CD14-positive monocyte (primary cell): ENCODE measurements at regions not wholly inside any gene's neighbourhood (a gene's known extent, or its start where the extent isn't known, plus 50 kb on each side); places are given as distances from the start of the nearest gene placed in this dataset.

Source experiments
- DNase-seq, 3 donors: peaks; one replicate each; pipeline ENCODE4 v3.0.0-alpha.2; 2011 to 2022
- H2AFZ ChIP-seq: 2 replicates; pipeline ENCODE4 v1.6.0; 2012; ENCODE audit warnings: mild to moderate bottlenecking, low read depth, low read length, inconsistent platforms; ENCODE audit not compliant: insufficient read depth, poor library complexity, severe bottlenecking
- H3K27ac ChIP-seq, 2 donors: 1 replicate in 1 of 2; 2 replicates in 1 of 2; pipeline ENCODE4 v1.5.1; 2012 to 2013; ENCODE audit warnings: low read length in 2 of 2, control low read depth in 1 of 2, inconsistent platforms in 1 of 2, low read depth in 1 of 2, mild to moderate bottlenecking in 1 of 2
- H3K27me3 ChIP-seq, 2 donors: one replicate each; pipeline versions ENCODE4 v1.6.0 to v1.6.1; 2011 to 2013; ENCODE audit warnings: low read length in 2 of 2; ENCODE audit not compliant: control insufficient read depth in 2 of 2, insufficient read depth in 2 of 2
- H3K36me3 ChIP-seq, 2 donors: replicated peaks in 1 of 2; 1 replicate in 1 of 2; 2 replicates in 1 of 2; pipeline versions ENCODE4 v1.5.1 to v1.6.1; 2012 to 2013; ENCODE audit warnings: low read length in 2 of 2, control low read depth in 1 of 2, inconsistent platforms in 1 of 2, mild to moderate bottlenecking in 1 of 2; ENCODE audit not compliant: insufficient read depth in 2 of 2, control insufficient read depth in 1 of 2
- H3K4me1 ChIP-seq, 2 donors: 1 replicate in 1 of 2; 2 replicates in 1 of 2; pipeline versions ENCODE4 v1.5.1 to v1.6.1; 2012 to 2013; ENCODE audit warnings: low read length in 2 of 2, control low read depth in 1 of 2, inconsistent platforms in 1 of 2, mild to moderate bottlenecking in 1 of 2, moderate library complexity in 1 of 2; ENCODE audit not compliant: insufficient read depth in 2 of 2, control insufficient read depth in 1 of 2
- H3K4me2 ChIP-seq: replicated peaks from 2 replicates; pipeline ENCODE3; 2012; ENCODE audit warnings: low read length, moderate library complexity, mild to moderate bottlenecking; ENCODE audit not compliant: poor library complexity, severe bottlenecking; ENCODE audit errors: extremely low read depth
- H3K4me3 ChIP-seq, 3 experiments: fragments of 200-600 bp in 1 of 3; sonication (generic) in 1 of 3; replicated peaks in 1 of 3; 1 replicate in 2 of 3; 2 replicates in 1 of 3; pipeline ENCODE4 v1.5.1; 2011 to 2013; ENCODE audit warnings: low read length in 3 of 3, mild to moderate bottlenecking in 3 of 3, control low read depth in 2 of 3, low read depth in 2 of 3, inconsistent platforms in 1 of 3, moderate library complexity in 1 of 3
- H3K79me2 ChIP-seq: 2 replicates; pipeline ENCODE4 v1.6.0; 2012; ENCODE audit warnings: mild to moderate bottlenecking, control low read depth, inconsistent platforms, low read length, moderate library complexity; ENCODE audit not compliant: insufficient read depth
- H3K9ac ChIP-seq: 2 replicates; pipeline ENCODE4 v1.6.0; 2017; ENCODE audit warnings: low read length, mild to moderate bottlenecking; ENCODE audit not compliant: insufficient read depth, poor library complexity, severe bottlenecking
- H3K9me3 ChIP-seq, 2 donors: replicated peaks in 1 of 2; 1 replicate in 1 of 2; 2 replicates in 1 of 2; pipeline versions ENCODE4 v1.5.1 to v1.6.1; 2012 to 2013; ENCODE audit warnings: low read length in 2 of 2, control low read depth in 1 of 2; ENCODE audit not compliant: control insufficient read depth in 1 of 2, insufficient read depth in 1 of 2
- H4K20me1 ChIP-seq: 2 replicates; pipeline ENCODE4 v1.6.0; 2012; ENCODE audit warnings: mild to moderate bottlenecking, low read length, control low read depth, moderate library complexity; ENCODE audit not compliant: insufficient read depth
- H3K27ac Mint-ChIP-seq, 7 donors: one replicate each; pipeline ENCODE4 v1.8.0; 2020; ENCODE audit warnings: mild to moderate bottlenecking in 7 of 7, mixed read lengths in 7 of 7, moderate library complexity in 6 of 7, inconsistent platforms in 2 of 7
- H3K27me3 Mint-ChIP-seq, 3 donors: one replicate each; pipeline ENCODE4 v1.8.0; 2021 to 2022; ENCODE audit warnings: low read depth in 3 of 3, mild to moderate bottlenecking in 3 of 3, mixed read lengths in 3 of 3, moderate library complexity in 3 of 3, inconsistent platforms in 1 of 3
- H3K36me3 Mint-ChIP-seq, 2 donors: one replicate each; pipeline ENCODE4 v1.8.0; 2020; ENCODE audit warnings: mixed read lengths in 2 of 2, inconsistent platforms in 1 of 2, mild to moderate bottlenecking in 1 of 2
- H3K4me1 Mint-ChIP-seq: one replicate; pipeline ENCODE4 v1.8.0; 2020; ENCODE audit warnings: mild to moderate bottlenecking, mixed read lengths
- H3K4me3 Mint-ChIP-seq, 2 donors: one replicate each; pipeline ENCODE4 v1.8.0; 2020; ENCODE audit warnings: mild to moderate bottlenecking in 2 of 2, mixed read lengths in 2 of 2, moderate library complexity in 1 of 2
- H3K9me3 Mint-ChIP-seq, 7 donors: one replicate each; pipeline ENCODE4 v1.8.0; 2020 to 2022; ENCODE audit warnings: mixed read lengths in 7 of 7, mild to moderate bottlenecking in 6 of 7, moderate library complexity in 6 of 7, inconsistent platforms in 2 of 7
- WGBS: methylation state at CpG from one replicate; pipeline ENCODE4 v1.1.5; 2013; ENCODE audit warnings: missing lambda C conversion rate; ENCODE audit not compliant: insufficient coverage; 5-methylcytosine and 5-hydroxymethylcytosine counted together
- intact Hi-C, 2 donors: fragments of 100-400 bp; cut with micrococcal nuclease; formaldehyde crosslinking; loops; one replicate each; pipeline versions ENCODE4 v1.15.0 to v1.15.1; 2023
- TF ChIP-seq, protein P1 (sequence below): fragments of 200-600 bp; IDR thresholded peaks from one replicate; pipeline ENCODE4 v1.8.0; 2022; ENCODE audit warnings: antibody characterized with exemption, mild to moderate bottlenecking

DNA sequence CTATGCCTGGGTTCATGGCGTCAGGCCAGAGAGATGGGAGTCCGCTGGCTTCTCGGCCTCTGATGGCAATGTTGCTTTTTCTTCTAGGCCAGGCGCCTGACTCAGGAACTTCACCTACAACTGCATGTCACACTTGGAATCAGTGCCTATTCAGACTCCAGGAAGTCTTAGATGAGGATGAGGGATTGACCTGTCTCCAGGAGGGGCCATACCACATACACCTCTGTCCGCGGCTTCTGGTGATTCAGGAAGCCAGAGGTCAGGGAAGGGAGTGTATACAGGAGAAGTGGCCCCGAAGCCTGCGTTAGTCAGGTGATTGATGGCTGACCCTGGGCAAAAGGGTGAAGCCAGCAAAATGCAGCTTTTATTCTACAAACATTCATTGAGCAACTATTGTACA, 109.1 kb upstream of the RMDN2 start:
- Histone ChIP-seq H3K27ac (no peak overlapping the region), H3K36me3 (no peaks in the 10 kb centered on the region), H3K9ac (no peak overlapping the region), H3K4me1 (peaks cover 39 to 49% of the 10 kb centered on the region in 2 donors), H3K9me3 (peaks cover 3 to 4% of the 10 kb centered on the region in 2 donors), H2AFZ (no peak overlapping the region), H3K27me3 (no peaks in the 10 kb centered on the region), H3K4me3 (no peak overlapping the region), H3K4me2 (no peak overlapping the region), H4K20me1 (no peaks in the 10 kb centered on the region), H3K79me2 (no peaks in the 10 kb centered on the region)
- no peak overlapping the region for H3K4me3 Mint-ChIP-seq
- H3K9me3 Mint-ChIP-seq: peaks cover 4 to 13% (median 6%) of the 10 kb centered on the region in 7 donors
- intact Hi-C loops: no loop called here
- no peak for DNase-seq
- H3K36me3 Mint-ChIP-seq: peaks cover 3 to 6% of the 10 kb centered on the region in 2 donors
- H3K27ac Mint-ChIP-seq: peak overlapping the region in 1 of 7 donors; percentile 40
- H3K27me3 Mint-ChIP-seq: peaks cover 0 to 5% (median 0%) of the 10 kb centered on the region in 3 donors
- H3K4me1 Mint-ChIP-seq: peaks cover 48% of the 10 kb centered on the region
- WGBS: no CpG with 5 or more reads among the region's 8 CpGs
- TF ChIP-seq, protein P1, sequence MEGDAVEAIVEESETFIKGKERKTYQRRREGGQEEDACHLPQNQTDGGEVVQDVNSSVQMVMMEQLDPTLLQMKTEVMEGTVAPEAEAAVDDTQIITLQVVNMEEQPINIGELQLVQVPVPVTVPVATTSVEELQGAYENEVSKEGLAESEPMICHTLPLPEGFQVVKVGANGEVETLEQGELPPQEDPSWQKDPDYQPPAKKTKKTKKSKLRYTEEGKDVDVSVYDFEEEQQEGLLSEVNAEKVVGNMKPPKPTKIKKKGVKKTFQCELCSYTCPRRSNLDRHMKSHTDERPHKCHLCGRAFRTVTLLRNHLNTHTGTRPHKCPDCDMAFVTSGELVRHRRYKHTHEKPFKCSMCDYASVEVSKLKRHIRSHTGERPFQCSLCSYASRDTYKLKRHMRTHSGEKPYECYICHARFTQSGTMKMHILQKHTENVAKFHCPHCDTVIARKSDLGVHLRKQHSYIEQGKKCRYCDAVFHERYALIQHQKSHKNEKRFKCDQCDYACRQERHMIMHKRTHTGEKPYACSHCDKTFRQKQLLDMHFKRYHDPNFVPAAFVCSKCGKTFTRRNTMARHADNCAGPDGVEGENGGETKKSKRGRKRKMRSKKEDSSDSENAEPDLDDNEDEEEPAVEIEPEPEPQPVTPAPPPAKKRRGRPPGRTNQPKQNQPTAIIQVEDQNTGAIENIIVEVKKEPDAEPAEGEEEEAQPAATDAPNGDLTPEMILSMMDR: no peak

DNA sequence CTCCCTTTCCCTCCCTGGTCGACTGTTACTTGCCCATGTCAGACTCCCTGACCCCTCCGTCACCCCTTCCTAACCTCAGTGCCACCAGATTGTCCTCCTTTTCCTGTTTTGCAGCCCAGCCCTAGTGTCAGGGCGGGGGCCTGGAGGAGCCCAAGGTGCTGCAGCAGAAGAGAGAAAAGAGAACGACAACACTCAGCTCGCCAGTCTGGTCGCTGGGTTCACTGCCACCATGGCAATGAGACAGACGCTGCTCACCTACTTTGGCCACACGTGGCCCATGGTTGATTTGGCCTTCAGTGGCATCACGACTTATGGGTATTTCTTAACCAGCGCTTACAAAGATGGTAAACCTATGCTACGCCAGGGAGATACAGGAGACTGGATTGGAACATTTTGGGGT, 108.4 kb upstream of the RMDN2 start:
- H3K79me2 ChIP-seq: no peaks in the 10 kb centered on the region
- no peak overlapping the region for H3K27ac ChIP-seq
- H3K9me3 Mint-ChIP-seq: peaks cover 4 to 15% (median 9%) of the 10 kb centered on the region in 7 donors
- H3K4me3 Mint-ChIP-seq: peak overlapping the region in 1 of 2 donors; percentile 57
- peak overlapping the region in 2 of 7 donors; percentile 36 to 42 for H3K27ac Mint-ChIP-seq
- H3K36me3 Mint-ChIP-seq: peaks cover 3 to 7% of the 10 kb centered on the region in 2 donors
- peaks cover 45 to 55% of the 10 kb centered on the region in 2 donors for H3K4me1 ChIP-seq
- H3K4me1 Mint-ChIP-seq: peaks cover 55% of the 10 kb centered on the region
- H3K27me3 ChIP-seq: no peaks in the 10 kb centered on the region
- H3K4me3 ChIP-seq: no peak overlapping the region
- H3K4me2 ChIP-seq: no peak overlapping the region
- no peaks in the 10 kb centered on the region for H3K36me3 ChIP-seq
- 69% methylated on average over 9 of the region's 11 CpGs for WGBS
- no peak overlapping the region for H3K9ac ChIP-seq
- DNase-seq: no peak
- H2AFZ ChIP-seq: no peak overlapping the region
- peaks cover 3 to 4% of the 10 kb centered on the region in 2 donors for H3K9me3 ChIP-seq
- H4K20me1 ChIP-seq: no peaks in the 10 kb centered on the region
- peaks cover 0 to 5% (median 0%) of the 10 kb centered on the region in 3 donors for H3K27me3 Mint-ChIP-seq
- TF ChIP-seq, protein P1: no peak
- intact Hi-C loops: no loop called here
